IPS DF 6.9 (cell line): ENCODE measurements at regions not wholly inside any gene's neighbourhood (a gene's known extent, or its start where the extent isn't known, plus 50 kb on each side); places are given as distances from the start of the nearest gene placed in this dataset.

Experiments
- DNase-seq: peaks from one replicate; pipeline ENCODE4 v3.0.0-alpha.2; 2013; ENCODE audit warnings: low read depth, low spot score
- H3K27ac ChIP-seq: one replicate; pipeline ENCODE4 v1.5.1; 2013; ENCODE audit warnings: low read length, control low read depth
- H3K27me3 ChIP-seq: 2 replicates; pipeline ENCODE4 v1.6.1; 2013; ENCODE audit warnings: mild to moderate bottlenecking, low read length; ENCODE audit not compliant: control insufficient read depth, insufficient read depth
- H3K36me3 ChIP-seq: 2 replicates; pipeline ENCODE4 v1.6.1; 2013; ENCODE audit warnings: low read length; ENCODE audit not compliant: control insufficient read depth, insufficient read depth
- H3K4me1 ChIP-seq: 2 replicates; pipeline ENCODE4 v1.6.1; 2013; ENCODE audit warnings: low read length; ENCODE audit not compliant: control insufficient read depth, insufficient read depth
- H3K4me3 ChIP-seq: 2 replicates; pipeline ENCODE4 v1.5.1; 2013; ENCODE audit warnings: mild to moderate bottlenecking, low read length
- H3K9me3 ChIP-seq: 2 replicates; pipeline ENCODE4 v1.6.1; 2013; ENCODE audit warnings: low read length, inconsistent platforms; ENCODE audit not compliant: control insufficient read depth, insufficient read depth
- WGBS: extraction: QIAGEN DNeasy Blood & Tissue Kit; methylation state at CpG from one replicate; pipeline ENCODE4 v1.1.7; 2013; ENCODE audit warnings: mixed read lengths, missing lambda C conversion rate; ENCODE audit not compliant: insufficient read length, insufficient coverage; 5-methylcytosine and 5-hydroxymethylcytosine counted together

DNA sequence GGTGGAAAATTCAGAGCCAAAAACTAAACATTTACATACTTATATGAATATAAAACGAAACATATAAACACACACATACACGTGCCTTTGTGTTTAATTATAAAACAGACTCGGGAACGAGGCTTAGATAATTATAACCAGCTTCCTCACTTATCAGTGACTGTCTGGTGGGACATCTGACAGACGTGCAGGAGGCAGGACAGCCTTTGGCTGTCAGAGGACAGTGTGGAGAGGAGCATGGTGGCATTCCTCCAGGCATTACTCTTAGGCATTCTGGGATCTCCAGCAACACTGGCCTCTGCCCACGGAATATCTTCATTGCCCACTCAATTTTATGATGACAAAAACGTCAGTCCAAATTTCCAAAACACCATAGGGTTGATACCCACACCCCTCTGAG lies 262.2 kb upstream of the NFE2L3 start:
- Histone ChIP-seq H3K4me1 (no peaks in the 10 kb centered on the region; the same call in 1 of the 2 replicates), H3K36me3 (no peaks in the 10 kb centered on the region), H3K27me3 (no peaks in the 10 kb centered on the region), H3K9me3 (no peaks in the 10 kb centered on the region), H3K27ac (no peak overlapping the region), H3K4me3 (no peak overlapping the region)
- no peak for DNase-seq
- WGBS: 100% methylated on average over 1 of the region's 7 CpGs

DNA sequence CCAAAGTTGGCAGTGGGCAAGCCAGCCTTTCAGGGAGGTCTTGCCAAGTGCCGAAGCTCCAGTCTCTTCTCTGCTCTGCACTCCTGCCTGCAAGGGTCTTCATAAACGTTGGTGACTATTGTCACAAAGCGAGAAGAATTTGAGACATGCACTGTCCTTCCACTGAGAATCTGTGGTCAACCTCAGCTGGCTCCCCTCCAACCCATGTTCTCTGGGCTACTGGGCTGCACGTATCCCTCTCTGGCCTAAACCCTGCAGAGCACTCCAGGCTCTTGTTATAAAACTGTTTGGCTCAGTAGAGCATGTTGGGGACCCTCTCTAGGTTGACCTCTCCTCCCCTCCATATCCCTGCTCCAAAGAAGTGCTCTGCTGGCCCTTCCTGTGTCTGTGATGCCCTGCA lies 260.4 kb upstream of the NFE2L3 start:
- H3K4me3 ChIP-seq: no peak overlapping the region
- H3K27me3 ChIP-seq: no peaks in the 10 kb centered on the region
- no peaks in the 10 kb centered on the region for H3K9me3 ChIP-seq
- whole genome bisulfite sequencing: no CpG with 5 or more reads among the region's 4 CpGs
- no peaks in the 10 kb centered on the region for H3K36me3 ChIP-seq
- no peak for DNase-seq
- H3K4me1 ChIP-seq: peaks cover 3% of the 10 kb centered on the region; the same call in 1 of the 2 replicates
- no peak overlapping the region for H3K27ac ChIP-seq

DNA sequence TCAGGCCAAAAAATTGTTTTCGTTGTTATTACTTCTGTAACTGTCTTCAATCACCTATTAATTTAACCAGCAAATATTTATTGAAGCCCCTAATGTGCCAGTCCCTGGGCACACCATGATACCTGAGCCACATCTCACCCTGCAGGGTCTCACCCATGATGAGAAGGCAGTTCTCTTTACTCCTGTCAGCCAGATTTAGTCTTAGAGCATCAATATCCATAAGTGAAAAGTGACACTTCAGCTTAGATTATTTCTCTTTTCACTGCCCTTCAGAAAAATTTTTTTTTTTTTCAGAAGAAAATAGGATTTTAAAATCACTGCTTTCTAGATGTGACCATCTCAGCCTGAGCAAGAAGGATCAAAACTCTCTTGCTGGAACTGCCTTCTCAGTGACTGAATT lies 258.6 kb upstream of the NFE2L3 start:
- DNase-seq: no peak
- no CpG with 5 or more reads among the region's 1 CpG for WGBS
- H3K4me3 ChIP-seq: no peak overlapping the region
- H3K4me1 ChIP-seq: peaks cover 3% of the 10 kb centered on the region; the same call in 1 of the 2 replicates
- H3K36me3 ChIP-seq: no peaks in the 10 kb centered on the region
- H3K9me3 ChIP-seq: no peaks in the 10 kb centered on the region
- no peaks in the 10 kb centered on the region for H3K27me3 ChIP-seq
- no peak overlapping the region for H3K27ac ChIP-seq

DNA sequence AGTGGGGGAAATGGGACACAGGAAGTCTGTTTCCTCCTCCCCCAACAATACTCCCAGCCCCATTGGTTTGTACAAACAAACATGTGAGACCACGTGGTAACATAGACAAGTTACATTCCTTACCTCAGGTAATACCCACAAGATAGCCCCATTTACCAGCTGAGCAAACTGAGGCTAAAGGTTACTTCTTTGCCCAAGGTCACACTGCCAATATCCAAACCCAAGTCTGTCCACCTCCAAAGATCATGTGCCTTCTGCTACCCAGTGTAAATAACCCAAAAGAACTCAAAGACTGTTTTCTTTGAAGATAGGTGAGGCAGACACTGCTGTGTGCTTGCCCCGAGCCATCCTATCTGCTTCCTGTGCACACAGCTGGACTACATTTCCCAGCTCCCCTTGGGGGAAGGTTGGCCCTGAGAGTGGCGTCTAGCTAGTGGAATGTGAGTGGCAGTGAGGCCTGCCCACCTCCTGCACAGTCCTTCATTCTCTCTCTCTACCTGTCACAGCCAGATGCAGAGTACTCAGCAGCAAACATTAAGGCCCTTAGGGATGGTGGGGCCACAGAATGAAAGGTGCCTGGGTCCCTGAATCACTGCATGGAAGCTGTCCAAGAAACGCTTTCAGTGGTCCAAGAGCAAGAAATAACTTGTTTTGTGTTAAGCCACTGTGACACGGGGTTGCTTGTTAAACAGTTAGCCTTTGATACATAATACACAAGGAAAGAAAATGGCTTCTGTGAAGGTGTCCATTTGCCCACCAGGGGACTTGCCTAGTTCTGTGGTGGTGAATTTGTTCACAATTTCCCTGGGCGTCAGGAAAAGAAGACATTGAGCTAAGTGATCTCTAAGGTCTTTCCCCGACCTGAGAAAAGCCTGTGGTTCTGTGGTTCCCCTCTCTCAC lies 257.7 kb upstream of the NFE2L3 start:
- Histone ChIP-seq H3K9me3 (no peaks in the 10 kb centered on the region), H3K27me3 (no peaks in the 10 kb centered on the region), H3K36me3 (no peaks in the 10 kb centered on the region), H3K27ac (no peak overlapping the region), H3K4me3 (no peak overlapping the region), H3K4me1 (peaks cover 3% of the 10 kb centered on the region; the same call in 1 of the 2 replicates)
- no peak for DNase-seq
- no CpG with 5 or more reads among the region's 7 CpGs for WGBS

DNA sequence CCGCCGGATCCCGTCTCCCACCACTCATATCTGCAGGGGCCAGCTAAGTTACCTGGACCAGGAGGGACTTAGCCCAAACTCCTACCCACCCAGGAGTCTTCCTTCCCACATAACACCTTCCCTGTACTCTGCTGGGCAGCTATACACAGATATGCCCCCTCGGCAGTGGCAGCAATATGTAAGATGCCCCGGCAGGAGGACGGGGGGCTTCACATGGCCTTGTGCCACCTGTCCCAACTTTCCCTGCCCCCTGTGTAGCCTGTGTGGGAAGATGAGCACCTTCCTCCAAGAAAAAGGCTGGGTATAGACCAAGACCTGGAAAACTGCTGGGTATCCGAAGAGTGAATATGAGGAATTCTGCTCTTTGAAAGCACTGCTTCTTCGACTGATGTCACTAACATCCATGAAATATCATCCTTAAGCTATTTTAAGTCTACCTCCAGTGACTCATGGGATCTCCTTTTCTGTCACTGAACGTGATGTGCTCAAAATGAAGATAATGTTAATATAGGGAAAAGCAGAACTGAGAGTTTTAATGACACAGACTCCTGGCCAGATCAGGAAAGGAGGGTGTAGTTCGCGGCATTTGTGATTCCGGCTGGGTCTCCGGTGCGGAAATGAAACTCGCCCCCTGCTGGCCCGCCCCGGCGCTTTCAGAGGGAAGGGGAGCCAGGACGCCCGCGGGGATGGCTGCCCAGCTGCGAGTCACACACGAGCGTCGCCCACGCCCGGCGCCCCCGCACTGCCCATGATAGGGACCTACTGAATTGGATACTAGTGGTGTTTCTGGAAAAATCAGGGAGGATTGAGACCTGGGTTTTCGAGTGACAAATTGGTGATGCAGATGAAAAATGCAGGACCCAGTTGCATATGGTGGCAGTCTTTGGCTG lies 256.9 kb upstream of the NFE2L3 start:
- DNase-seq: no peak
- no peak overlapping the region for H3K27ac ChIP-seq
- H3K4me1 ChIP-seq: peaks cover 3% of the 10 kb centered on the region; the same call in 1 of the 2 replicates
- H3K4me3 ChIP-seq: peak overlapping the region; percentile 74; the same call in 1 of the 2 replicates
- no CpG with 5 or more reads among the region's 30 CpGs for WGBS
- no peaks in the 10 kb centered on the region for H3K27me3 ChIP-seq
- no peaks in the 10 kb centered on the region for H3K9me3 ChIP-seq
- H3K36me3 ChIP-seq: no peaks in the 10 kb centered on the region

DNA sequence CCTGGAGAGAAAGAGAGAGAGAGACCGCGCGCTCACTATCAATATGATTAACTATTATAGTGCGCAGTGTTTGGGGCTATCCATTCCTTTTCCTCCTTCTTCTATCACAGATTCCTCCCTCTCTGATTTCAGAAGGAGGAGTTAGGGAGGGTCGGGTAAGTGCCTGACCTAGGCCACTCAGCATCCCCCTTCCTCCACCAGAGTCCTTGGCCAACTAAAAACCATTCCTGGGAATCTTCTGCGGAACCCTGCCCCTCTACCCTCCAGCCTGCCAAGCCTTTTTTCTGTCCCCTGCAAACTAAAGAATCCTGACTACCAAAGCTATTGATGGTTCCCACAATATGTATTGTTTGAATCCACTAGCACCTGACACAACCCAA lies 256.2 kb upstream of the NFE2L3 start:
- no peak for DNase-seq
- H3K27me3 ChIP-seq: no peaks in the 10 kb centered on the region
- H3K27ac ChIP-seq: no peak overlapping the region
- H3K36me3 ChIP-seq: no peaks in the 10 kb centered on the region
- no peaks in the 10 kb centered on the region for H3K9me3 ChIP-seq
- H3K4me1 ChIP-seq: peaks cover 3% of the 10 kb centered on the region; the same call in 1 of the 2 replicates
- no CpG with 5 or more reads among the region's 6 CpGs for WGBS
- H3K4me3 ChIP-seq: peak overlapping the region; percentile 74; the same call in 1 of the 2 replicates

DNA sequence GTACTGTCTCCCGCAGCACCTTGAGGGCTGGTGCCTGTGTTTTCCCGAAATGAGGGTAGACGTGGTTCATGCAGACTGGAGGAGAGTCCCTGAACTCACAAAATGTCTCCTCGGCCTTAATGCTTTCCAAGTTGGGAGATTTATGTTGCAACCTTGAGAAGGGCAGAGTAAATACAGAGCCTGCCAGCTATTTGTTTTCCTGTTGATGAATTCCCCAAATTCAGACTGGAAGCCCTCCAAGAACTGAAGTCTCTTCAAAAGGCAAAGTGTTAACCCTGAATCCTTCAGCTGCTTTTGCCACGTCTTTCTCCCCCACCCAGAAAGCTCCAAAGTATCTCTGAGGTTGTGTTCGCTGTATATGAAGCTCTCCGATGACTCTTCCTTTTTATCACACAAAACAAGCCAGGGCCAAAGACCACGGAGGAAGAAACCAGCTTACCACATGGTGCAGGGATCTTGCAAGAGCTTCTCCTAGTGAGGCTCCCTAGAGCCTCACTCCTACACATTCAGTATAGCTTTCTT lies 254.7 kb upstream of the NFE2L3 start:
- no peaks in the 10 kb centered on the region for H3K36me3 ChIP-seq
- H3K4me3 ChIP-seq: no peak overlapping the region
- no CpG with 5 or more reads among the region's 8 CpGs for WGBS
- DNase-seq: no peak
- peaks cover 3% of the 10 kb centered on the region; the same call in 1 of the 2 replicates for H3K4me1 ChIP-seq
- no peaks in the 10 kb centered on the region for H3K9me3 ChIP-seq
- H3K27ac ChIP-seq: no peak overlapping the region
- no peaks in the 10 kb centered on the region for H3K27me3 ChIP-seq

DNA sequence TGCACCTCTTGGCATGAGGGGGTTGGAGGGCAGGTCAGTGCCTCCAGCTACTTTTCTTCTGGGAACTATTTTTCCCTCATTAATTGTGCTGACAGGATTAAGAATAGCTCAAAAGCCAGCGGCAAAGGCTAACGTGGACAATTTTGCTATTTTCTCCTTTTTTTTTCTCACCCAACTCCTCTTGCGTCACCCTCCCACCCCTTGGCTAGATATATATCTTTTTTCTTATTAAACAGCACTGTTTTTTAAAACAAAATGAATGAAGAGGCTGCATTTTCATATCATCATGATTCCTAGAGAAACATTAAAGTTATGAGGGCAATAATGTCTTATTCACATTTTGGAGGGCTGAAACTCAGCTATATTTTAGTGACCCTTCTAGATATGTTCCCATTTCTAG lies 251.8 kb upstream of the NFE2L3 start:
- H3K4me1 ChIP-seq: no peaks in the 10 kb centered on the region
- H3K27me3 ChIP-seq: no peaks in the 10 kb centered on the region
- H3K27ac ChIP-seq: no peak overlapping the region
- no CpG with 5 or more reads among the region's 3 CpGs for WGBS
- no peaks in the 10 kb centered on the region for H3K9me3 ChIP-seq
- no peak overlapping the region for H3K4me3 ChIP-seq
- DNase-seq: no peak
- H3K36me3 ChIP-seq: no peaks in the 10 kb centered on the region

DNA sequence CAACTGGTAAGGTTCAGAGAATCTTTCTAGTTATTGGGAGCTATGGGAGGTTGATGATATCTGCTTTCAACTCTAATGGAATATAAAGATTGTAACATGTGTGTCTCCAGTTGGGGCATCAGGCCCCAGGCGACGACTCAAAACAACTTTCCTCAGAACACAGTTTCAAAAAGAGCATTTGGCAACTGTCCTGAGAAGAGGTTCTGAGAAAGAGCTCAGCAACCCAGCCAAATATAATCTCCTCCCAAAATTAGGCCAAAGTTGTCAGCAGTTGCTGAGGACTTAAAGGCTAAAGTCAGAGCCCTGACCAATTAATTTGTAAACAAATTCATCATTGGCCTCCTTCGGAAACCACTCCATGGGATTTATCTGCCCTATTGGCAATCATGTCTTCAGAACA lies 251.1 kb upstream of the NFE2L3 start:
- no peaks in the 10 kb centered on the region for H3K36me3 ChIP-seq
- no peak for DNase-seq
- no peaks in the 10 kb centered on the region for H3K4me1 ChIP-seq
- no peak overlapping the region for H3K27ac ChIP-seq
- WGBS: no CpG with 5 or more reads among the region's 3 CpGs
- H3K27me3 ChIP-seq: no peaks in the 10 kb centered on the region
- H3K9me3 ChIP-seq: no peaks in the 10 kb centered on the region
- H3K4me3 ChIP-seq: no peak overlapping the region

DNA sequence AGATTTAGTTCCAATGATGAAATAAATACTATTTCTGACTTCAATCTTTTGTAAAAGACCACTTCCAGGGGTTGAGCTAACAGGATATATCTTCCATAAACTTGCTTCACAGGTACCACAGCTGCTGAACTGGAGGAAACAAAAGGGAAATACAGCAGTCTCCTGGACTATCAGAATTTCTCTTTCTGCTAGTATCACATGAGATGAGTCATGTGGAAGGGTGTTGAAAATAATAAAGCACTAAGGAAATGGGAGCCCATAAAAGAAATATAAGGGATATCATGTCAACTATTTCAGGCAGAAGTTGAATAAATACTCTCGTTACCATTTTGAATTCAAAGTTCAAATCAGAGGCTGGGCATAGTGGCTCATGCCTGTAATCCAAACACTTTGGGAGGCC lies 250.3 kb upstream of the NFE2L3 start:
- Histone ChIP-seq H3K36me3 (no peaks in the 10 kb centered on the region), H3K9me3 (no peaks in the 10 kb centered on the region), H3K27me3 (no peaks in the 10 kb centered on the region), H3K27ac (no peak overlapping the region), H3K4me3 (no peak overlapping the region), H3K4me1 (no peaks in the 10 kb centered on the region)
- DNase-seq: no peak
- no CpG with 5 or more reads among the region's 1 CpG for WGBS
